K562 (cell line): ENCODE measurements at regions not wholly inside any gene's neighbourhood (a gene's known extent, or its start where the extent isn't known, plus 50 kb on each side); places are given as distances from the start of the nearest gene placed in this dataset.

Experiments used
- ATAC-seq: fragments of 200-7000 bp; cut with Tn5 transposase; 3 replicates; pipeline ENCODE4 v1.9.1; 2020; ENCODE audit warnings: moderate library complexity
- BruUV-seq: library from RNA; stranded (reverse); fragments of 400-500 nt; replicated peaks from 2 replicates; lab custom pipeline; 2021; lab: Mats Ljungman, UMichigan
- CTCF ChIA-PET: fragments of 300-600 bp; formaldehyde crosslinking; extraction: SDS; loops from one replicate; lab custom pipeline; 2021; ENCODE audit warnings: low intra/inter-chr PET ratio; lab: Yijun Ruan, JAX
- POLR2A ChIA-PET: fragments of 300-600, 350-650 bp; sonication (Branson Sonifier 250); formaldehyde crosslinking; extraction: SDS; loops from one replicate; lab custom pipeline; 2021; ENCODE audit warnings: antibody characterized with exemption, inconsistent platforms; lab: Yijun Ruan, JAX
- DNase-seq, 4 experiments: peaks; one replicate each; pipeline versions ENCODE4 v3.0.0 to v3.0.0-alpha.2; 2011 to 2018; ENCODE audit warnings: low spot score in 3 of 4, mixed read lengths in 3 of 4; ENCODE audit errors: extremely low read depth in 1 of 4
- FAIRE-seq: peaks from 2 replicates; lab custom pipeline; 2011; peaks lifted over from hg19 to GRCh38; lab: Jason Lieb, UNC
- H2AFZ ChIP-seq: 2 replicates; pipeline ENCODE4 v1.6.0; 2011; ENCODE audit warnings: low read depth, low read length, control low read depth, inconsistent platforms
- H3K27ac ChIP-seq: fragments of 200-600 bp; 3 replicates; pipeline ENCODE4 v1.8.0; 2011; ENCODE audit warnings: low read depth, mild to moderate bottlenecking, control low read depth, inconsistent platforms, low read length, moderate library complexity, mixed read lengths; ENCODE audit errors: extremely low read depth
- H3K27me3 ChIP-seq, 2 experiments: fragments of 300-600 bp in 1 of 2; 2 replicates in 1 of 2; 3 replicates in 1 of 2; pipeline versions ENCODE4 v1.6.0 to v1.8.0; 2011; ENCODE audit warnings: inconsistent platforms in 2 of 2, low read length in 2 of 2, mild to moderate bottlenecking in 1 of 2, mixed read lengths in 1 of 2, moderate library complexity in 1 of 2; ENCODE audit not compliant: control insufficient read depth in 2 of 2, insufficient read depth in 2 of 2
- H3K36me3 ChIP-seq: fragments of 300-600 bp; 3 replicates; pipeline ENCODE4 v1.8.0; 2011; ENCODE audit warnings: mild to moderate bottlenecking, low read length, inconsistent platforms; ENCODE audit not compliant: control insufficient read depth, insufficient read depth
- H3K4me1 ChIP-seq, 2 experiments: fragments of 200-600 bp in 1 of 2; replicated peaks in 1 of 2; 2 replicates in 1 of 2; 3 replicates in 1 of 2; pipeline versions ENCODE4 v1.5.1 to v1.8.0; 2011; ENCODE audit warnings: inconsistent platforms in 2 of 2, low read length in 2 of 2, mild to moderate bottlenecking in 1 of 2, mixed read lengths in 1 of 2, moderate library complexity in 1 of 2; ENCODE audit not compliant: control insufficient read depth in 2 of 2, insufficient read depth in 2 of 2
- H3K4me2 ChIP-seq: 2 replicates; pipeline ENCODE4 v1.6.1; 2011; ENCODE audit warnings: low read length, control low read depth, inconsistent platforms, mixed read lengths; ENCODE audit not compliant: insufficient read depth
- H3K4me3 ChIP-seq: fragments of 200-600 bp; sonication (generic), shearing (Covaris generic); 2 replicates; pipeline ENCODE4 v1.5.1; 2016; ENCODE audit warnings: control low read depth, inconsistent platforms
- H3K79me2 ChIP-seq: fragments of 200-600 bp; 3 replicates; pipeline ENCODE4 v1.8.0; 2011; ENCODE audit warnings: low read length, inconsistent platforms; ENCODE audit not compliant: control insufficient read depth, insufficient read depth
- H3K9ac ChIP-seq, 2 experiments: 2 replicates each; pipeline versions ENCODE4 v1.6.0 to v1.6.1; 2011; ENCODE audit warnings: low read depth in 2 of 2, low read length in 2 of 2, control low read depth in 1 of 2, inconsistent platforms in 1 of 2, mild to moderate bottlenecking in 1 of 2, mixed read lengths in 1 of 2; ENCODE audit not compliant: insufficient read depth in 1 of 2
- H3K9me1 ChIP-seq: one replicate; pipeline ENCODE4 v1.6.0; 2011; ENCODE audit warnings: inconsistent platforms, mild to moderate bottlenecking, low read length, moderate library complexity; ENCODE audit not compliant: control insufficient read depth, insufficient read depth
- H3K9me3 ChIP-seq: replicated peaks from 2 replicates; pipeline ENCODE4 v1.5.1; 2011; ENCODE audit warnings: low read depth, low read length, inconsistent platforms; ENCODE audit not compliant: control insufficient read depth, insufficient read depth
- H4K20me1 ChIP-seq: replicated peaks from 2 replicates; pipeline ENCODE4 v1.6.1; 2011; ENCODE audit warnings: low read length, inconsistent platforms, mixed read lengths; ENCODE audit not compliant: control insufficient read depth, insufficient read depth
- BMI1 ChIP-seq: fragments of 150-350 bp; IDR thresholded peaks from 2 replicates; pipeline ENCODE4 v1.6.1; 2014; ENCODE audit warnings: low read length
- DDX20 ChIP-seq: fragments of 450-650 bp; IDR thresholded peaks from 2 replicates; pipeline ENCODE4 v1.6.1; 2016; ENCODE audit warnings: missing genetic modification characterization, low read depth, mild to moderate bottlenecking, missing compliant biosample characterization, moderate library complexity
- EP300 ChIP-seq: IDR thresholded peaks from 2 replicates; pipeline ENCODE4 v1.6.1; 2012; ENCODE audit warnings: low read length, improper control_type of control experiment
- FOXK2 ChIP-seq, 2 experiments: fragments of 450-650 bp; IDR thresholded peaks in 1 of 2; conservative IDR thresholded peaks in 1 of 2; 2 replicates each; pipeline ENCODE4 v1.6.1; 2016; ENCODE audit warnings: low read depth in 2 of 2, mild to moderate bottlenecking in 1 of 2
- FOXP1 ChIP-seq: sonication (generic); formaldehyde crosslinking; IDR thresholded peaks from 2 replicates; pipeline ENCODE4 v1.8.0; 2022; ENCODE audit warnings: mild to moderate bottlenecking, missing genetic modification reagents
- GABPA ChIP-seq: fragments of 200-800 bp; sonication (Bioruptor generic); conservative IDR thresholded peaks from 2 replicates; pipeline ENCODE4 v1.6.1; 2016; ENCODE audit warnings: low read depth, missing genetic modification characterization, missing compliant biosample characterization
- HCFC1 ChIP-seq: IDR thresholded peaks from 2 replicates; pipeline ENCODE4 v1.6.1; 2012; ENCODE audit warnings: low read depth, low read length, improper control_type of control experiment
- HDGF ChIP-seq: fragments of 450-650 bp; IDR thresholded peaks from 2 replicates; pipeline ENCODE4 v1.6.1; 2016
- NCOR1 ChIP-seq: fragments of 450-650 bp; IDR thresholded peaks from 2 replicates; pipeline ENCODE4 v1.6.1; 2016; ENCODE audit warnings: mild to moderate bottlenecking, moderate library complexity
- PHF21A ChIP-seq: fragments of 450-650 bp; IDR thresholded peaks from 2 replicates; pipeline ENCODE4 v1.6.1; 2017; ENCODE audit warnings: low read depth, borderline replicate concordance
- POU5F1 ChIP-seq: fragments of 150-350 bp; IDR thresholded peaks from 2 replicates; pipeline ENCODE4 v1.6.1; 2014; ENCODE audit warnings: borderline replicate concordance, low read length, low read depth, mild to moderate bottlenecking; ENCODE audit not compliant: partially characterized antibody
- TAL1 ChIP-seq: fragments of 450-650 bp; IDR thresholded peaks from 2 replicates; pipeline ENCODE4 v1.6.1; 2016; ENCODE audit warnings: mild to moderate bottlenecking
- TARDBP ChIP-seq: fragments of 450-650 bp; IDR thresholded peaks from 2 replicates; pipeline ENCODE4 v1.6.1; 2016
- TCF7 ChIP-seq: sonication (generic); IDR thresholded peaks from 2 replicates; pipeline ENCODE4 v1.6.1; 2016; ENCODE audit warnings: antibody characterized with exemption, borderline replicate concordance
- TSC22D4 ChIP-seq: fragments of 450-650 bp; IDR thresholded peaks from 2 replicates; pipeline ENCODE4 v1.6.1; 2016; ENCODE audit warnings: missing genetic modification characterization, missing biosample characterization, control low read depth
- ZFPM2 ChIP-seq: fragments of 250-450 bp; sonication (Bioruptor Pico); IDR thresholded peaks from 2 replicates; pipeline ENCODE4 v1.5.1; 2022; ENCODE audit warnings: mild to moderate bottlenecking
- ZNF12 ChIP-seq: sonication (generic); formaldehyde crosslinking; IDR thresholded peaks from 2 replicates; pipeline ENCODE4 v1.4.0; 2020; ENCODE audit warnings: mild to moderate bottlenecking, missing genetic modification reagents
- ZNF76 ChIP-seq: fragments of 250-450 bp; sonication (Bioruptor Pico); IDR thresholded peaks from 2 replicates; pipeline ENCODE4 v1.4.0; 2020; ENCODE audit warnings: mild to moderate bottlenecking, moderate library complexity, borderline replicate concordance
- WGBS: fragments of 100-300 bp; shearing (Covaris generic); methylation state at CpG from one replicate; pipeline ENCODE4 v1.1.6; 2016; ENCODE audit warnings: low coverage, mixed read lengths; ENCODE audit not compliant: insufficient coverage; ENCODE audit errors: missing lambda C conversion rate; 5-methylcytosine and 5-hydroxymethylcytosine counted together
- in situ Hi-C: fragments of 300-500 bp; cut with MboI; formaldehyde crosslinking; loops from 4 replicates; pipeline ENCODE4 v1.15.0; 2018; ENCODE audit warnings: inconsistent platforms, mixed read lengths
- intact Hi-C: fragments of 100-400 bp; cut with micrococcal nuclease; formaldehyde crosslinking; loops from 2 replicates; pipeline ENCODE4 v1.14.2; 2022
- TF ChIP-seq, protein P1 (sequence below): fragments of 250-450 bp; sonication (Bioruptor Pico); IDR thresholded peaks from 2 replicates; pipeline ENCODE4 v1.4.0; 2020
- TF ChIP-seq, protein P2 (sequence below): fragments of 200-400 bp; formaldehyde crosslinking; IDR thresholded peaks from 2 replicates; pipeline ENCODE4 v1.6.1; 2017; ENCODE audit warnings: mild to moderate bottlenecking, low read depth, low read length, moderate library complexity

DNA sequence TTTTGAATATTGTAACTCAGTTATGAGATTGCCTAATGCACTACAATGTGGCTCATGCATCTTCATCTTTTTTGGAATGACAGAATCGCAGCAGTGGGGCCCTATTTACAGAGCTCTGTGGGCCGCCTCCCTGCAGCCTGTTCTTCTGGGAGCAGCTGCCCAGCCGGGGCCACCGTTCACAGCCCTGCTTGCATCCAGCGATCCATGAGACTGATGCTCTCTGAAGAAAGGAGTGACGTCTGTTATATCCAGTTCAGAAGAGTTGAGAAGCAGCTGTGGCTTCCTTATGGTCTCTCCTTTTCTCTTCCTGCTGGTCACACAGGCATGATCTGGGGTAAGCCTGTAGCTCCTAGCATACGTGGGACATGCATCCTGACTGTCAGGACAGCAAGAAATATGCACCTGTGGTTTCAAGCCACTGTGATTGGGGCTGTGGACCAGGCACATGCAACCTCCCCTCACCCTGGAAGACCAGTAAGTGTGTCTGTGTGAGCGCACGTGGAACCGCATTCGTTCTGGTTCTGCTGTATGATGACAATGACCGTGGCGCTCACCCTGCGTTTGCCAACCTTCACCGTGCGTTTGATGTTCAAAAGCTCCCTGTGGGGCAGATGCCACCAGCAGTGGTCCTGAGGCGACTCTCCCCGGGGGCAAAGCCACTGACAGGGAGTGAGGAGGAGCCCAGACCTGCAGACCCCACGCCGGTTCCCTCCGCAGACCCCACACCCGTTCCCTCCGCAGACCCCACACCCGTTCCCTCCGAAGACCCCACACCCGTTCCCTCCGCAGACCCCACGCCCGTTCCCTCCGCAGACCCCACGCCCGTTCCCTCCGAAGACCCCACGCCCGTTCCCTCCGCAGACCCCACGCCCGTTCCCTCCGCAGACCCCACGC lies 189.8 kb downstream of the TMEM18 start:
- no peak overlapping the region for H3K4me3 ChIP-seq
- no peaks in the 10 kb centered on the region for H3K9me3 ChIP-seq
- H4K20me1 ChIP-seq = no peaks in the 10 kb centered on the region
- H3K9me1 ChIP-seq = peaks cover 3% of the 10 kb centered on the region
- ATAC-seq (peak; percentile 31; the same call in 1 of the 3 replicates), FAIRE-seq (no peak), DNase-seq (no peak)
- no peaks in the 10 kb centered on the region for H3K79me2 ChIP-seq
- peaks cover 5 to 51% of the 10 kb centered on the region in 2 experiments; a peak in 4 of 5 replicates for H3K27me3 ChIP-seq
- H3K27ac ChIP-seq = no peak overlapping the region
- no TSS peak for BruUV-seq
- WGBS = 10% methylated on average over 20 of the region's 40 CpGs
- ChIA-PET POLR2A (no interaction called here), CTCF (no interaction called here)
- H3K9ac ChIP-seq = no peak overlapping the region
- in situ Hi-C loops = no loop called here
- H2AFZ ChIP-seq = no peak overlapping the region
- TF ChIP-seq ZFPM2 (CRISPR knock-in tag) (no peak), ZNF12 (CRISPR knock-in tag) (no peak), TSC22D4 (tag) (no peak), PHF21A (no peak), BMI1 (no peak), FOXP1 (no peak), GABPA (tag) (no peak), TARDBP (no peak), EP300 (no peak), NCOR1 (no peak), HDGF (no peak), ZNF76 (no peak), DDX20 (tag) (no peak), POU5F1 (no peak), FOXK2 (conservative IDR thresholded peaks at IDR 0.05 in 1 of 2, IDR thresholded peaks at IDR 0.05 in 1 of 2; ENCODE audit: low read depth in 2 of 2) (no peak), TCF7 (no peak), TAL1 (no peak), HCFC1 (no peak)
- TF ChIP-seq, protein P1, sequence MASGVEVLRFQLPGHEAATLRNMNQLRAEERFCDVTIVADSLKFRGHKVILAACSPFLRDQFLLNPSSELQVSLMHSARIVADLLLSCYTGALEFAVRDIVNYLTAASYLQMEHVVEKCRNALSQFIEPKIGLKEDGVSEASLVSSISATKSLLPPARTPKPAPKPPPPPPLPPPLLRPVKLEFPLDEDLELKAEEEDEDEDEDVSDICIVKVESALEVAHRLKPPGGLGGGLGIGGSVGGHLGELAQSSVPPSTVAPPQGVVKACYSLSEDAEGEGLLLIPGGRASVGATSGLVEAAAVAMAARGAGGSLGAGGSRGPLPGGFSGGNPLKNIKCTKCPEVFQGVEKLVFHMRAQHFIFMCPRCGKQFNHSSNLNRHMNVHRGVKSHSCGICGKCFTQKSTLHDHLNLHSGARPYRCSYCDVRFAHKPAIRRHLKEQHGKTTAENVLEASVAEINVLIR = no peak
- TF ChIP-seq, protein P2, sequence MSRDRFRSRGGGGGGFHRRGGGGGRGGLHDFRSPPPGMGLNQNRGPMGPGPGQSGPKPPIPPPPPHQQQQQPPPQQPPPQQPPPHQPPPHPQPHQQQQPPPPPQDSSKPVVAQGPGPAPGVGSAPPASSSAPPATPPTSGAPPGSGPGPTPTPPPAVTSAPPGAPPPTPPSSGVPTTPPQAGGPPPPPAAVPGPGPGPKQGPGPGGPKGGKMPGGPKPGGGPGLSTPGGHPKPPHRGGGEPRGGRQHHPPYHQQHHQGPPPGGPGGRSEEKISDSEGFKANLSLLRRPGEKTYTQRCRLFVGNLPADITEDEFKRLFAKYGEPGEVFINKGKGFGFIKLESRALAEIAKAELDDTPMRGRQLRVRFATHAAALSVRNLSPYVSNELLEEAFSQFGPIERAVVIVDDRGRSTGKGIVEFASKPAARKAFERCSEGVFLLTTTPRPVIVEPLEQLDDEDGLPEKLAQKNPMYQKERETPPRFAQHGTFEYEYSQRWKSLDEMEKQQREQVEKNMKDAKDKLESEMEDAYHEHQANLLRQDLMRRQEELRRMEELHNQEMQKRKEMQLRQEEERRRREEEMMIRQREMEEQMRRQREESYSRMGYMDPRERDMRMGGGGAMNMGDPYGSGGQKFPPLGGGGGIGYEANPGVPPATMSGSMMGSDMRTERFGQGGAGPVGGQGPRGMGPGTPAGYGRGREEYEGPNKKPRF = no peak
- H3K4me2 ChIP-seq = no peak overlapping the region
- intact Hi-C loops = no loop called here
- no peaks in the 10 kb centered on the region for H3K4me1 ChIP-seq
- no peaks in the 10 kb centered on the region for H3K36me3 ChIP-seq
